CD4-positive, alpha-beta T cell (primary cell): ENCODE measurements at regions not wholly inside any gene's neighbourhood (a gene's known extent, or its start where the extent isn't known, plus 50 kb on each side); places are given as distances from the start of the nearest gene placed in this dataset.
"Not testable (repeated sequence)": the region's sequence is repeated elsewhere in the genome, so short reads cannot be mapped to it uniquely, and the experiment has no call there.

Experiments used
- ATAC-seq: fragments of 200-7000 bp; cut with Tn5 transposase; one replicate; pipeline ENCODE4 v1.10.0; 2022; ENCODE audit warnings: mild to moderate bottlenecking; ENCODE audit not compliant: poor library complexity
- CTCF ChIA-PET: fragments of 350-600 bp; sonication (Branson Sonifier 250); formaldehyde crosslinking; loops from one replicate; lab custom pipeline; 2021; ENCODE audit warnings: antibody characterized with exemption, inconsistent platforms; lab: Charles Lee
- POLR2A ChIA-PET: fragments of 350-600 bp; sonication (Branson Sonifier 250); formaldehyde crosslinking; loops from one replicate; lab custom pipeline; 2021; ENCODE audit warnings: antibody characterized with exemption, inconsistent platforms; lab: Charles Lee
- DNase-seq, 14 experiments: peaks; one replicate each; pipeline ENCODE4 v3.0.0-alpha.2; 2013 to 2020; ENCODE audit warnings: mixed read lengths in 2 of 14
- H3K27ac ChIP-seq, 2 donors: one replicate each; pipeline versions ENCODE4 v1.5.1 to v1.7.0; 2013; ENCODE audit warnings: low read length in 2 of 2, low read depth in 1 of 2, mild to moderate bottlenecking in 1 of 2
- H3K27me3 ChIP-seq, 2 experiments: 1 replicate in 1 of 2; 2 replicates in 1 of 2; pipeline versions ENCODE4 v1.6.1 to v1.7.0; 2013; ENCODE audit warnings: low read length in 2 of 2, control low read depth in 1 of 2, mild to moderate bottlenecking in 1 of 2, moderate library complexity in 1 of 2; ENCODE audit not compliant: insufficient read depth in 2 of 2, control insufficient read depth in 1 of 2
- H3K36me3 ChIP-seq: one replicate; pipeline ENCODE4 v1.6.1; 2013; ENCODE audit warnings: low read length, control low read depth; ENCODE audit not compliant: insufficient read depth
- H3K4me1 ChIP-seq: one replicate; pipeline ENCODE4 v1.6.1; 2013; ENCODE audit warnings: low read length, control low read depth; ENCODE audit not compliant: insufficient read depth
- H3K4me3 ChIP-seq: one replicate; pipeline ENCODE4 v1.5.1; 2013; ENCODE audit warnings: mild to moderate bottlenecking, low read length, moderate library complexity
- H3K9me3 ChIP-seq, 2 experiments: 1 replicate in 1 of 2; 2 replicates in 1 of 2; pipeline versions ENCODE4 v1.6.1 to v1.7.0; 2013; ENCODE audit warnings: low read length in 2 of 2, mild to moderate bottlenecking in 2 of 2, control low read depth in 1 of 2, moderate library complexity in 1 of 2; ENCODE audit not compliant: control insufficient read depth in 1 of 2, insufficient read depth in 1 of 2
- H3K27ac Mint-ChIP-seq: one replicate; pipeline ENCODE4 v1.8.0; 2020; ENCODE audit warnings: mixed read lengths
- H3K27me3 Mint-ChIP-seq: one replicate; pipeline ENCODE4 v1.8.0; 2021; ENCODE audit warnings: mixed read lengths
- H3K36me3 Mint-ChIP-seq: one replicate; pipeline ENCODE4 v1.8.0; 2021; ENCODE audit warnings: low read depth, mixed read lengths
- H3K4me1 Mint-ChIP-seq: one replicate; pipeline ENCODE4 v1.8.0; 2021; ENCODE audit warnings: low read depth, mixed read lengths
- H3K4me3 Mint-ChIP-seq: one replicate; pipeline ENCODE4 v1.8.0; 2020; ENCODE audit warnings: mild to moderate bottlenecking, mixed read lengths
- H3K9me3 Mint-ChIP-seq: one replicate; pipeline ENCODE4 v1.8.0; 2020; ENCODE audit warnings: mixed read lengths
- CTCF ChIP-seq: fragments of 200-600 bp; IDR thresholded peaks from one replicate; pipeline ENCODE4 v1.8.0; 2022; ENCODE audit warnings: antibody characterized with exemption, mild to moderate bottlenecking
- intact Hi-C, 2 experiments: fragments of 100-400 bp; cut with DNase I in 1 of 2; cut with micrococcal nuclease in 1 of 2; formaldehyde crosslinking; loops; one replicate each; pipeline versions ENCODE4 v1.15.1 to v1.9.0; 2023 to 2025; cut with DNase I, micrococcal nuclease

GRCh38 chr13:22903301-22903700 is 277.5 kb upstream of the SGCG start:
- H3K4me3 Mint-ChIP-seq = no peak overlapping the region
- no peaks in the 10 kb centered on the region for H3K36me3 ChIP-seq
- H3K9me3 Mint-ChIP-seq = no peaks in the 10 kb centered on the region
- H3K27me3 ChIP-seq = no peaks in the 10 kb centered on the region
- ATAC-seq (no peak), DNase-seq (no peak)
- ChIA-PET POLR2A (no interaction called here), CTCF (no interaction called here)
- no peak overlapping the region for H3K4me3 ChIP-seq
- no peak overlapping the region for H3K27ac ChIP-seq
- no peak for TF ChIP-seq CTCF
- H3K9me3 ChIP-seq = peaks cover 0 to 10% of the 10 kb centered on the region in 2 experiments
- intact Hi-C loops = no loop called here
- no peaks in the 10 kb centered on the region for H3K36me3 Mint-ChIP-seq
- no peak overlapping the region for H3K27ac Mint-ChIP-seq
- no peaks in the 10 kb centered on the region for H3K4me1 Mint-ChIP-seq
- peaks cover 7% of the 10 kb centered on the region for H3K27me3 Mint-ChIP-seq
- H3K4me1 ChIP-seq = no peaks in the 10 kb centered on the region

GRCh38 chr13:22903925-22904324 is 276.9 kb upstream of the SGCG start:
- Histone ChIP-seq H3K9me3 (peaks cover 0 to 10% of the 10 kb centered on the region in 2 experiments), H3K36me3 (no peaks in the 10 kb centered on the region), H3K4me1 (no peaks in the 10 kb centered on the region), H3K4me3 (no peak overlapping the region), H3K27ac (no peak overlapping the region), H3K27me3 (peaks cover 0 to 3% of the 10 kb centered on the region in 2 experiments)
- Mint-ChIP-seq H3K4me1 (no peaks in the 10 kb centered on the region), H3K36me3 (no peaks in the 10 kb centered on the region), H3K9me3 (no peaks in the 10 kb centered on the region), H3K27me3 (peaks cover 10% of the 10 kb centered on the region), H3K27ac (no peak overlapping the region), H3K4me3 (no peak overlapping the region)
- POLR2A ChIA-PET = no interaction called here
- no peak for ATAC-seq
- intact Hi-C loops = no loop called here
- no peak for DNase-seq
- no peak for TF ChIP-seq CTCF
- CTCF ChIA-PET = no interaction called here

GRCh38 chr13:22915442-22916082 is 265.2 kb upstream of the SGCG start:
- TF ChIP-seq CTCF = no peak
- Histone ChIP-seq H3K27me3 (peaks cover 3 to 15% of the 10 kb centered on the region in 2 experiments), H3K4me1 (peaks cover 3% of the 10 kb centered on the region), H3K9me3 (no peaks in the 10 kb centered on the region), H3K36me3 (no peaks in the 10 kb centered on the region), H3K4me3 (peak overlapping the region; percentile 26), H3K27ac (no peak overlapping the region)
- ChIA-PET POLR2A (no interaction called here), CTCF (no interaction called here)
- peak; percentile 66 for ATAC-seq
- intact Hi-C loops = no loop called here
- Mint-ChIP-seq H3K27ac (no peak overlapping the region), H3K27me3 (peaks cover 73% of the 10 kb centered on the region), H3K9me3 (peaks cover 2% of the 10 kb centered on the region), H3K4me3 (no peak overlapping the region), H3K36me3 (no peaks in the 10 kb centered on the region), H3K4me1 (peaks cover 9% of the 10 kb centered on the region)
- no peak for DNase-seq

GRCh38 chr13:22916276-22916675 is 264.5 kb upstream of the SGCG start:
- H3K4me1 Mint-ChIP-seq, intact Hi-C loops, H3K36me3 Mint-ChIP-seq, H3K27me3 ChIP-seq, H3K36me3 ChIP-seq, POLR2A ChIA-PET, DNase-seq, CTCF ChIA-PET, H3K9me3 ChIP-seq, H3K4me3 ChIP-seq, H3K4me1 ChIP-seq, H3K27ac ChIP-seq, H3K27ac Mint-ChIP-seq, H3K9me3 Mint-ChIP-seq, ATAC-seq: not testable (repeated sequence)
- Mint-ChIP-seq H3K4me3 (peak overlapping the region; percentile 40), H3K27me3 (peaks cover 72% of the 10 kb centered on the region)
